ENCODE measurements at regions not wholly inside any gene's neighbourhood (a gene's known extent, or its start where the extent isn't known, plus 50 kb on each side); places are given as distances from the start of the nearest gene placed in this dataset.

DNA sequence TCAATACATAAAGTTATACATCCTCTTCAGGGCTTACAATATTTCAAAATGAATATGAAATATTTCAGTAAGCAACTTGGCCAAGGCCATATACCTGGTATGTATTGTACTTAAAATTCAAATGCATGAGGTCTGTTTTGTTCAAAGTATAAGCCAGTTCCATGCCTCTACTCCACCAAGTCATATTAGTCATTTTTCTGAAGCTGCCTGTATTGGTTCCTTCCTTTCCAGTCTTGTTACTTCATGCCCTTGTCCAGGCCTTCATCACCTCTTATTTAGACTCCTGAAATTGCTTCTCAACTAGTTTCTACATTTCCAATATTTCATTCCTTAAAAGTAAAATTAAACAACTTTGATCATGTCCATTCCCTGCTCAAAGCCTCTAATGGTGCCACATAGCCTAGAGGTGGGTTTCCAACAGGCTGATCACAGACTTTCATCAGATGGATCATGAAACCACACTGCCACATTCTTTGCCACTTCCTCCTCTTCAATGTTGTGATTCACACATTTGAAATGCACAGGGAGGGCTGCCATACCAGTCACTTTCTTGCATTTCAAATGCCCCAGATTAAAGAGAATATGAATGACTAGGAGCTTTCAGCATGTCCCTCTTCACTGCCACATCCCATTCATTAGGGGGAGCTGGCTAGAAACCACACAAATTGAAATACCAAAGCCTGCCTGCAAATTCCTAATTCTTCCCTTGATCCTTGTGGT, 424.1 kb upstream of the DACH1 start:
- no peak for DNase-seq

DNA sequence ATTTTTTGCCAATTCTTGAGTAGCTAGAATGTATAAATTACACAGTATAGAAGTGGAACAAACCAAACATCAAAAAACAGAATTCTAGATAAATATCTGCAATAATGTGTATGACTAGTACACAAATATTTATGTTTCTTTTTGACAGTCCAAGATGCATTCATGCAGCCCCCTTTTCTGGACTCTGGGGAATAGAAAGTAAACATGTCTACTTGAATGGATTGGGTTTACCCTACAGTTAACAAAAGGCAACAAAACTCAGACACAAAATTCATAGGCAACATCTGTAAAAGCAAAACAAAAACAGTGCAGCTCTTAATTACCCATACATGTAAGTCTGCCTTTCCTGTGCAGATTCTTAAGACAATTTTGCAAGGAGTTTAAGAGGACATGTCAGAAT, 419.4 kb upstream of the DACH1 start:
- DNase-seq = no peak
- TF ChIP-seq POLR2A (IDR thresholded peaks at IDR 0.05; ENCODE audit: low read length) = no peak
- no peak for TF ChIP-seq GATA1 (IDR thresholded peaks at IDR 0.05; ENCODE audit: low read depth, low read length)

More for the DNA sequence above, 424.1 kb upstream of the DACH1 start:
- no peak for TF ChIP-seq POLR2A (IDR thresholded peaks at IDR 0.05; ENCODE audit: low read length)
- no peak for TF ChIP-seq GATA1 (IDR thresholded peaks at IDR 0.05; ENCODE audit: low read depth, low read length)

DNA sequence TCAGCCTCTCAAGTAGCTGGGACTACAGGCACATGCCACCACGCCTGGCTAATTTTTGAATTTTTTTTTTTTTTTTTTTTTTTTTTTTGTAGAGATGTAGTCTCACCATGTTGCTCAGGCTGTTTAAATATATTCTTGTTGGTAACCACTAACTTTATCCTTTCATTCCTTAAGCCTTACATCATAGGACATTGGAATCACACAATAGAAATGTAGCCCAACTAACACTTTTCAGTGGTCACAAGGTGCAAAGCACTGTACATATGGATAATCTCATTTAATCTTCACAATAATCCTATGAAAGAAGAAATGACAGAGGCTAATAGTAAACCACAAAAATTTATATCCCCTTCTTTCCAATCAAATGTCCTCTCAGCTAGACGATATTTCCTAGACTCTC, 417.8 kb upstream of the DACH1 start:
- TF ChIP-seq GATA1 (IDR thresholded peaks at IDR 0.05; ENCODE audit: low read depth, low read length) = no peak
- TF ChIP-seq POLR2A (IDR thresholded peaks at IDR 0.05; ENCODE audit: low read length) = no peak
- no peak for DNase-seq

DNA sequence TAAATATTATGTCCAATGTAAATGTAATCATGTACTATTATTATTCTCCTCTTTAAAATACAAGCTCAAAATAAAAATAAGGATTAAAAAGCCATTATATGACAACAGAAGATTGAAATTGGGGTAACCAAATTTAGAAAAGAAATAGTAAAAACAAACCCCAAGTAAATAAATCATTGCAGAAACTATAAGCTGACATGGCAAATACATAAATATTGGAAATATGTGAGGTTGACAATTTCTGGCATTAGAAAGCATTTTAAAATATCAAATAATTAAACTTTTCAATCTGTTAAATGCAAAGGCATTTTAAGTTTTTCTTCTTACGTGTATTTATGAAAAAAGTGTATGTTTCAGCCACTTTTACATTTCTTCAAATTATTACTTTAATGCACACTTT, 394.7 kb upstream of the DACH1 start:
- DNase-seq = no peak

DNA sequence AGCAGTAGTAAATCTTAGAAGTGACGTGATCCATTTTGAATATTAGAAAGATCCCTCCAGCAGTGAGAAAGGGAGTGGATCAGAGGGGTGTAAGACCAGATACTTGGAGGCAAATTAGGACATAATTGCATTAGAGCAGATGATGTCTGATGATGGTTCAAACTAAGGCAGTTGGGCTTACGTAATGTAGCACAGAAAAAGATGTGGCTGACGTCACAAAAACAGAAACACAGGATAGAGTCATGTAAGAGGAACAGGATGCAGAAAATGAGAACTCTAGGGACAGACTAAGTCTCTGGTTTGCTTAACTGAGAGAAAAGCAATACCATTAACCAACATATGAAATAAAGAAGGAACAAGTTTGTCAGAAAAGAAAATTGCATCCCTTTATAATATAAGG, 392.5 kb upstream of the DACH1 start:
- DNase-seq = no peak
- TF ChIP-seq POLR2A (IDR thresholded peaks at IDR 0.05; ENCODE audit: low read length) = no peak
- TF ChIP-seq GATA1 (IDR thresholded peaks at IDR 0.05; ENCODE audit: low read depth, low read length) = no peak

More for the DNA sequence above, 394.7 kb upstream of the DACH1 start:
- TF ChIP-seq GATA1 (IDR thresholded peaks at IDR 0.05; ENCODE audit: low read depth, low read length) = no peak
- TF ChIP-seq POLR2A (IDR thresholded peaks at IDR 0.05; ENCODE audit: low read length) = no peak

DNA sequence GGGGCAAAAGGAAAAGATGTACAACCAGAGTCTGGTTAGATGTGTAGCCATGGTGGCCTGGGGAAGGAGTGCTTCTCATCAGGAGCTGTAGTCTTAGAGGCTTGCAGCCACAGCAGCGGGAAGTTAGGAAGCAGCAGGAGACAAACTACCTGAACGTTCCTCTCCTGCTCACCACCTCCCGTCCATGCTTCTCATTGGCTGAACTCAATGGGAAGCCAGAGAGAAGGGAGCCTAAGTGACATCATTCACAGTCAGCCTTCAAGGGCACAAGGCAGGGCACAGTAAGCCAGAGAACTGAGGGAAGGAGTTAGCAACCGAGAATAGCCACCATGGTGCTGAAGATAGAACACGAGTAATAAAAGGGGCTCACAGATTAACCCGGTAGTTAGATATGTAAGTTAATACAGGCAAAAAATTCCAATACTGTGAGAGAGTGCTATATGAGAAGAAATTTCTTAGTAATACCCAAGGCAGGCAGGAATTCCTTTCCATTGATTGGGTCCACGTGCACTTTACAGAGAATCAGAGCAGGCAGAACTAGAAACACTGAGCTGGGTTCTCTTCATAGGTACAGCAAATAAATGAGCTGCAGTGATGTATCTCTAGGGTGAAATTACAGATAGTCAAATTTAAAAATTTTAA, 391.5 kb upstream of the DACH1 start:
- DNase-seq = no peak
- TF ChIP-seq POLR2A (IDR thresholded peaks at IDR 0.05; ENCODE audit: low read length) (no peak), GATA1 (IDR thresholded peaks at IDR 0.05; ENCODE audit: low read depth, low read length) (no peak)

DNA sequence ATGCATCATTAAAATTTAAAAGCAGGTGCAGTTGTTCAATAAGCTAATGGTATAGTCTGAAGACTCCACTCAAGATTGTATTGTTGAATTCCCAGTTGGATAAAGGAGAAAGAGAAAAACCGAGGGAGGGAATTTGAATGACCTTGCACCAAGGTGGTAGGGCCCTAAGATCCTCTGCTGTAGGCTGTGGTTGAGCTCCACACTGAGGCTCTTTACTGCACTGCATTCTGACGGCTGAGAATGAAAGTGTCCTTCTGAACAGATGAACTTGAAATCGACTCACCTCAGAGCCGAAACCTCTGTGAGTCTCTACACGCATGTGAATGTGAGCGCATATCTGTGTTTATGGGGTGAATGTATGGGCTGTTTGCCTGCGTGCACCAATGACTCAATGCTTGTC, 388.9 kb upstream of the DACH1 start:
- DNase-seq = no peak
- TF ChIP-seq POLR2A (IDR thresholded peaks at IDR 0.05; ENCODE audit: low read length) (no peak), GATA1 (IDR thresholded peaks at IDR 0.05; ENCODE audit: low read depth, low read length) (no peak)

DNA sequence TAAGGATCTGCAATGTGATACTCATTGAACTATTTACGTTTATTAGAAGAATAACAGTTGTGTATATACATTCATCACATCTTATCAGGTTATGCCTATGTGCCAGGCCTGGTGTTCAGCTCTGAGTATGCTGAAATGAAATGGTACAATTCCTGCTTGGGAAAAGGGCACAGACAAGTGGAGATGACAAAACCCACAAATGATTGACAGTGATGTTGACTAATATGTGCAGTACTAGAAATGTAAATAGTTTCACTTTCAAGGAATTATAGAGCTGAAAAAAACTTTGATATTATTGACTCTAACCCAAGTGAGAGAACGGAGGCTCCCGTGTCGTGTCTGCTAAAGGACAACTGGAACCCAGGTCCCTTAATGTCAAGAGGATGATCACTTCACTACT, 386.8 kb upstream of the DACH1 start:
- no peak for TF ChIP-seq POLR2A (IDR thresholded peaks at IDR 0.05; ENCODE audit: low read length)
- no peak for TF ChIP-seq GATA1 (IDR thresholded peaks at IDR 0.05; ENCODE audit: low read depth, low read length)
- no peak for DNase-seq

DNA sequence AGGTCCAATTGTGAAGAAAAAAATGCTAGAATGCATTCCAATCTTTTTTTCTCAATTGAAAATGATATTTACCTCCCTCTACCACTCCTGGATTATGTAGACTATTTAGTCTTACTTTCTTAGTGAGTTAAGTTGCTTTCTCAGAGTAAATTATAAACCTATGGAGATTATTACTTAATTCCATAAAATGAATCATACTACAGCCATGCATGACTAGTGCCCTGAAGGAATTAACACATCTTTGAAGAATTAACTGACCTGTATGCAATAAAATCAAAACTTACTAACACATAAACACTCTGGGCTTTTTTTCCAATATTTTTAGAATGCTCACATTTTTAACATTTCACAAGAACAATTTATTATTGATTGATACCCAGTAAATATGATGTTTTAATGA, 379.4 kb upstream of the DACH1 start:
- TF ChIP-seq GATA1 (IDR thresholded peaks at IDR 0.05; ENCODE audit: low read depth, low read length) (no peak), POLR2A (IDR thresholded peaks at IDR 0.05; ENCODE audit: low read length) (no peak)

DNA sequence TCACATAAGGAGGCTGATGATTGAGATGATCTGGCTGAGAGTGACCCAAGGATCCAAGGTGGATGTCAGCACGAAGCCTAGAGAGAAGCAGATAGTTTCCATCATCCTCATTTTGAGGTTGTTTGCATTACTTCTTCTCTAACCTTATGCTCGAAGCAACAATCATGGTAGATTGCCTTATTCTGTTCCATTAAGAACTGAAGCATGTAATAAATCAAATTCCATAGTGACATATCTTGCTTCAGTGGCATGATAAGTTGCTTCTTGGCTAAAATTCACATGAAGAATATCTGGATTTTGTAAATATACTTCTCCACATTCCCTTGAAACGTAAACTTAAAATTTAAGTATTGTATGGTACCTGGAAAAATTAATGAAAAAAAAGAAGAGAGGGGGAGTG, 377.8 kb upstream of the DACH1 start:
- no peak for DNase-seq
- TF ChIP-seq POLR2A (IDR thresholded peaks at IDR 0.05; ENCODE audit: low read length) (no peak), GATA1 (IDR thresholded peaks at IDR 0.05; ENCODE audit: low read depth, low read length) (no peak)

More for the DNA sequence above, 379.4 kb upstream of the DACH1 start:
- no peak for DNase-seq

DNA sequence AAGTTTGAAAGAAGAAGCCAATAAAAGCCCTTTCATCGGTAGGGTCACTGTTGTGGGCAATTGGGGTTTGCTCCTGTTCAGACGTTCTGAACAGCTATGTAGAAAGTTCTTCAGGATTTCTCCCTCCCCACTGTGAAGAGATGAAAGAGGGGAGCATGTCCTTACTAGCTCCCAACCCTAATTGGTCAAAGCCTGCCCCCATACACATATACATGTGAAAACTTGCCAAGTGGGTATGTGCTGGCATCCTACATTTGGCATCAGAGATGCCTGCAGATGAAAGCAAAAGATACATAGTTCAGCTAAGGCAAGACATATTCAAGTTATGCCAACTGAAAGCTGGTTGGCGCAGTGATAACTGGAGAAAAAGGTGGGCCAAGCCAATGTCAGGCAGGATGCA, 363.1 kb upstream of the DACH1 start:
- no peak for TF ChIP-seq POLR2A (IDR thresholded peaks at IDR 0.05; ENCODE audit: low read length)
- no peak for TF ChIP-seq GATA1 (IDR thresholded peaks at IDR 0.05; ENCODE audit: low read depth, low read length)
- no peak for DNase-seq

DNA sequence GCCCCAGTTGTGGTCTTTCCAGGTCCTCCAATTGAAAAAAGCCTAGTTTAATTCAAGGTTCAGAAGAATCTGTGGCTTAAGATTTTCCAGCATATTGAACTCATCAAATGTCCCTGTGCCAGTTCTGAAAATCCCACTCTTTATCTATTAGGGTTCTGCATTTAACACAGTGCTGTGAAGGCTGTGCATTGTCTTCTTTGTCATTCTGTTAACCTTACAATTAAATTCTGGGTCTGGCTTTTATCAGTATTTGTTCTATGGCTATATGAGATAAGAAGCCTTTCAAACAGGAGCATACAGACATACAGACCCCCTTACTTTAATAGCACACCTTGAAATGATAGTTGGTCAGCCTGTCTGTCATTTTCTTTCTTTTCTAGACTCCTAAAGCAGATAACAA, 362.1 kb upstream of the DACH1 start:
- no peak for TF ChIP-seq POLR2A (IDR thresholded peaks at IDR 0.05; ENCODE audit: low read length)
- no peak for TF ChIP-seq GATA1 (IDR thresholded peaks at IDR 0.05; ENCODE audit: low read depth, low read length)
- no peak for DNase-seq

DNA sequence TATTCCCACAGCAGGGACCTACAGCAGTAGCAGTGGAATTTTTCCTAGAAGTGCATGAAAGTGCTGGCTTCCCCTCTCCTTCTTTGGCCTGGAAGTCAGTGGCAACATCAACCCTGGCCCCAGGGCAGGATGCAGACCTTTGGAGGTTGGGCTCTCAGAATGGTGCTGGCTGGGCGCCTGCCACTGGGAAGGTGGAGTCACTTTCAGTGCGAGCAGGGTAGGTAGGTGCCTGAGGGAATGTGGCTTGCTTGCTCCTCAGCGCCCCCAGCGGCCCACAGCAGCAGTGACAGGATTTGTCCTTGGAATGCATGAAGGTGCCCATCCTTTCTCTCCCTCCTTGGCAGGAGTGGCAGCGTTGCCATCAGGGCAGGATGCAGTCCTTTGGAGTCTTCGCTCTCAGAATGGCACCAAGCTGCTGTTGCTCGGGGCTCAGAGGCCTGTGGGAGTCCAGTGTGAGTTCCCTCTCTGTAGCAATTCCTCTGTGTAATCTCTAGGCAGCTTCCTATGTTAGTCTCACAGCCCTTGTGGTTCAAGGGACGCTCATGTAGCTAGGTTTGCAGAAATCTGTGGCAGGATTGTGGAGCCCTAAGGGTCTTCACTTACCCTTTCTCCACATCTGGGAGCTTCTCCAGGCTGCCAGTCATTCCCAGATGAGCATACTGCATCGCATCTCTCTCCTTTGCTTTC, 354.4 kb upstream of the DACH1 start:
- TF ChIP-seq GATA1 (IDR thresholded peaks at IDR 0.05; ENCODE audit: low read depth, low read length) = no peak
- no peak for TF ChIP-seq POLR2A (IDR thresholded peaks at IDR 0.05; ENCODE audit: low read length)
- peak; percentile 18 to 49 for DNase-seq

DNA sequence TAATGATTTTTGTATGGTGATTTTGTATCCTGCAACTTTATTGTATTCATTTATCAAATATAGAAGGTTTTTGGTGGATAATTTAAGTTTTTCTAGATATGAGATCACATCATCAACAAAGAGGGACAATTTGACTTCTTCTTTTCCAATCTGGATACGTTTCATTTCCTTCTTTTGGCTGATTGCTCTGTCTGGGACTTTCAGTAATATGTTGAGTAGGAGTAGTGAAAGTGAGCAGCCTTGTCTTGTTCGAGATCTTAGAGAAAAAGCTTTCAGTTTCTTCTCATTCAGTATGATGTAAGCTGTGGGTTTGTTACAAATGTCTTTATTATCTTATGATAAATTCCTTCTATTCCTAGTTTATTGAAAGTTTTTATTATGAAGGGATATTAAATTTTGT, 352.0 kb upstream of the DACH1 start:
- TF ChIP-seq GATA1 (IDR thresholded peaks at IDR 0.05; ENCODE audit: low read depth, low read length) (no peak), POLR2A (IDR thresholded peaks at IDR 0.05; ENCODE audit: low read length) (no peak)
- DNase-seq = no peak

Measured in erythroblast (primary cell).